ENCODE measurements at regions not wholly inside any gene's neighbourhood (a gene's known extent, or its start where the extent isn't known, plus 50 kb on each side); places are given as distances from the start of the nearest gene placed in this dataset.

DNA sequence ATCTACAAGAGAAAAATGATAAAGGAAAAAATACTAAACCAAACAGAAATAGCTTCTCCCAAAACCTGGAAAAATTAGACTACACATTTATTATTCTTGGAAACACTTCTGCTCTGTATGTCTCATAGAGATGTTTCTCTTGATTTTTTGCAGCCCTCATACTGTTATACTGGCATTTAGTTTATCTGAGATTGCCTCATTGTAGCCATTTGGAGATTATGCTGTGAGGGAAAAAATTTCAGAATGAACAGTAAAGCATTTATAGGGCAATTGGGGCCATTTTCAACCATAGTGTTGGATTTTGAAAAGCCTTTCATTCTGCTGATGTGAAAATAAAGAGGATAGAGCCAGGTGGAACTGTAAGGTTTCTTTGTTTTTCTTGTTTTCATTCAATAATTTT, 441.8 kb upstream of the RIOK2 start:
- Histone ChIP-seq H3K27ac (no peak overlapping the region), H3K9me3 (no peaks in the 10 kb centered on the region), H3K4me1 (no peaks in the 10 kb centered on the region), H3K36me3 (no peaks in the 10 kb centered on the region), H3K4me3 (no peak overlapping the region), H3K27me3 (no peaks in the 10 kb centered on the region)
- ATAC-seq (no peak), DNase-seq (no peak)
- TF ChIP-seq CTCF (IDR thresholded peaks at IDR 0.05), result no peak
- intact Hi-C loops (cut with DNase I), result no loop called here

DNA sequence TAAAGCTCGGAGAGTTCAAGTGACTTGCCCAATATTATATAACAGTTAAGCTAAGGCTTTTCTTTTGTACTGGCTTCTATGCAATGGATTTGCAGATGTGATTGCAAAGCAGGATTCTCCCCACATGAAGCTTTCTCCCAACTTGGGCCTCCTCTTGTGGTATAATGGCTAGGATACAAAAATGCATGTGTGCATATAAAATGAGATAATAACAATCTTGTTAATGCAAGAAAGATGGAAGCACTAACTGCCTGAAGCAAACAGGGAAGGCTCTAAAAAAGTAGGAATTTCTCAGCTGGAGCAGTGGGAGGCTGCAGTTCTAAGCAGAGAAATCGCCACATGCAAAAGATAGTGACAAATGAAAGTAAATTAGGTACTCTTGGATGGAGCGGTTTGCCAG, 444.2 kb upstream of the RIOK2 start:
- intact Hi-C loops (cut with DNase I), result no loop called here
- H3K4me3 ChIP-seq, result no peak overlapping the region
- ATAC-seq, result no peak
- H3K4me1 ChIP-seq, result no peaks in the 10 kb centered on the region
- H3K9me3 ChIP-seq, result no peaks in the 10 kb centered on the region
- DNase-seq, result no peak
- TF ChIP-seq CTCF (IDR thresholded peaks at IDR 0.05), result no peak
- no peaks in the 10 kb centered on the region for H3K27me3 ChIP-seq
- no peak overlapping the region for H3K27ac ChIP-seq
- H3K36me3 ChIP-seq, result no peaks in the 10 kb centered on the region

- Histone ChIP-seq H3K9me3 (no peaks in the 10 kb centered on the region), H3K4me3 (no peak overlapping the region), H3K27ac (no peak overlapping the region), H3K36me3 (no peaks in the 10 kb centered on the region), H3K4me1 (no peaks in the 10 kb centered on the region), H3K27me3 (no peaks in the 10 kb centered on the region)
- ATAC-seq (no peak), DNase-seq (no peak)
- TF ChIP-seq CTCF (IDR thresholded peaks at IDR 0.05), result no peak
- intact Hi-C loops (cut with DNase I), result no loop called here
Observed at GRCh38 chr5:97628031-97628430, 445.0 kb upstream of the RIOK2 start.

DNA sequence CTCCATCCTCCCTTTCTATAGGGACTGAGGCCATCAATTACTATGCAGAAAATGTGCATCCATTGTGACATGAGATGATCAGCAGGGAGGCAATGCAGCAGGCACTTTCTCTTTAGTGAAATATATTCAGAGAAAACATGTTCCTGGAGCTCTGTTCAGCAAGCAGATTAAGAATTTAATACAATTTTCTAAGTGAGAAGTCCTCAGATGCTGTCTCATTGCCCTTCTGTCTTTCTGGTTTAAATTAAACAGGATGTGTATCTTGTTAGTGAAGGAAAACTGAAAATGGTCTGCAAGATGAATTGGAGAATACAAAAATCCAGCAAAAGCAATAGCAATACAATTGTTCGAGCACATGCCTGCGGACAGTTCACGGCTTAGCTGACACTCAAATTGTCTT, 445.8 kb upstream of the RIOK2 start:
- H3K36me3 ChIP-seq, result no peaks in the 10 kb centered on the region
- no peaks in the 10 kb centered on the region for H3K27me3 ChIP-seq
- ATAC-seq (no peak), DNase-seq (no peak)
- H3K27ac ChIP-seq, result no peak overlapping the region
- intact Hi-C loops (cut with DNase I), result no loop called here
- no peaks in the 10 kb centered on the region for H3K4me1 ChIP-seq
- no peak for TF ChIP-seq CTCF (IDR thresholded peaks at IDR 0.05)
- H3K4me3 ChIP-seq, result no peak overlapping the region
- no peaks in the 10 kb centered on the region for H3K9me3 ChIP-seq

- Histone ChIP-seq H3K4me3 (no peak overlapping the region), H3K36me3 (no peaks in the 10 kb centered on the region), H3K4me1 (no peaks in the 10 kb centered on the region), H3K27ac (no peak overlapping the region), H3K9me3 (no peaks in the 10 kb centered on the region), H3K27me3 (no peaks in the 10 kb centered on the region)
- no peak for TF ChIP-seq CTCF (IDR thresholded peaks at IDR 0.05)
- DNase-seq (no peak), ATAC-seq (no peak)
- intact Hi-C loops (cut with DNase I), result no loop called here
Observed at GRCh38 chr5:97629276-97629675, 446.2 kb upstream of the RIOK2 start.

DNA sequence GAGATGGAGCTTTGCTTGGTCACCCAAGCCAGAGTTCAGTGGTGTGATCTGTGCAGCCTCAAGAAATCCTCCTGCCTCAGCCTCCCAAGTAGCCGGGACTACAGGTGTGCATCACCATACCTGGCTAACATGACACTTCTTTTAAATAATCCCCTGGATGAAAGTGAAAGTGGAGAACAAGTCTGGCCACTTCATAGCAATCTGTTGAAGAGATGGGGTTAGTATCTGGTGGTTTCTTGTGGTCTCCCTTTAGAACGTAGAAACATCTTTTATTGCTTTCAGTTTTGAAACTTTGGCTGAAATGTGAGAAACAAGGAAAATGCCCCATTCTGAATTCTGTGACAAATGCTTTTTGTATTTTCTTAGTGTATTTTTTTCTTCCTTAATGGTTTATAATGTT, 452.5 kb upstream of the RIOK2 start:
- intact Hi-C loops (cut with DNase I), result no loop called here
- ATAC-seq, result no peak

More for the DNA sequence above, 452.5 kb upstream of the RIOK2 start:
- no peak for DNase-seq
- no peaks in the 10 kb centered on the region for H3K9me3 ChIP-seq
- TF ChIP-seq CTCF (IDR thresholded peaks at IDR 0.05), result no peak
- no peaks in the 10 kb centered on the region for H3K27me3 ChIP-seq
- H3K27ac ChIP-seq, result no peak overlapping the region
- H3K4me3 ChIP-seq, result no peak overlapping the region
- H3K4me1 ChIP-seq, result no peaks in the 10 kb centered on the region
- H3K36me3 ChIP-seq, result no peaks in the 10 kb centered on the region

Data from upper lobe of right lung (tissue), 1 donor.